ENCODE measurements at regions not wholly inside any gene's neighbourhood (a gene's known extent, or its start where the extent isn't known, plus 50 kb on each side); places are given as distances from the start of the nearest gene placed in this dataset.

- no peak overlapping the region for H3K27ac Mint-ChIP-seq
Measured at GRCh38 chr5:143562935-143563334, 159.4 kb upstream of the NR3C1 start.

More at GRCh38 chr5:143562935-143563334, 159.4 kb upstream of the NR3C1 start:
- Histone ChIP-seq H3K56ac (ENCODE audit: insufficient read length, low read depth, low read length) (no peak overlapping the region), H3T11ph (ENCODE audit: low read length) (no peak overlapping the region), H2BK12ac (ENCODE audit: insufficient read length, low read depth, low read length) (no peak overlapping the region), H4K5ac (ENCODE audit: insufficient read length, low read depth, low read length) (no peak overlapping the region), H3K4ac (ENCODE audit: low read depth, low read length) (no peak overlapping the region), H3K9ac (ENCODE audit: extremely low read depth, insufficient read length, low read length) (no peak overlapping the region), H2AFZ (ENCODE audit: low read length) (no peak overlapping the region), H3K27ac (ENCODE audit: insufficient read length, low read depth, low read length) (no peak overlapping the region), H2AK5ac (ENCODE audit: insufficient read length, low read length) (no peak overlapping the region), H2BK5ac (ENCODE audit: insufficient read length, low read length) (no peak overlapping the region), H3K27me3 (ENCODE audit: insufficient read depth, low read length) (no peaks in the 10 kb centered on the region), H4K20me1 (ENCODE audit: control insufficient read depth, insufficient read depth, insufficient read length) (no peaks in the 10 kb centered on the region), H3K23me2 (ENCODE audit: insufficient read length, low read depth, low read length, poor library complexity, severe bottlenecking) (no peaks in the 10 kb centered on the region), H4K91ac (ENCODE audit: insufficient read length, low read depth, low read length) (no peak overlapping the region), H2BK20ac (ENCODE audit: low read depth, low read length, poor library complexity, severe bottlenecking) (no peak overlapping the region), H3K9me3 (ENCODE audit: control insufficient read depth, low read depth, low read length) (no peaks in the 10 kb centered on the region), H3K4me1 (ENCODE audit: insufficient read depth, low read length) (peaks cover 2% of the 10 kb centered on the region), H2BK15ac (ENCODE audit: low read depth, low read length) (no peak overlapping the region), H3K18ac (ENCODE audit: insufficient read length, low read depth, low read length) (no peak overlapping the region), H3K23ac (ENCODE audit: insufficient read length, low read depth, low read length) (no peak overlapping the region), H2BK120ac (ENCODE audit: low read depth, low read length, poor library complexity, severe bottlenecking) (no peak overlapping the region), H4K8ac (replicated peaks; ENCODE audit: insufficient read length, low read depth, low read length) (no peak overlapping the region), H3K79me1 (ENCODE audit: insufficient read depth, low read depth, low read length, poor library complexity, severe bottlenecking) (no peaks in the 10 kb centered on the region), H3K79me2 (ENCODE audit: insufficient read depth, low read length) (no peaks in the 10 kb centered on the region), H3K14ac (ENCODE audit: insufficient read depth, low read length) (no peak overlapping the region), H3K4me2 (ENCODE audit: insufficient read depth, insufficient read length, low read length) (no peak overlapping the region)
- TF ChIP-seq CTCF (conservative IDR thresholded peaks at IDR 0.05): no peak
- no peak for DNase-seq
- H3K9me3 Mint-ChIP-seq: no peaks in the 10 kb centered on the region
- WGBS (ENCODE audit: extremely low coverage, insufficient read length, low lambda C conversion rate): no CpG with 5 or more reads among the region's 4 CpGs
- H3K4me3 Mint-ChIP-seq: no peak overlapping the region
- H3K36me3 Mint-ChIP-seq (ENCODE audit: insufficient read depth in 1 of 3, low read depth in 3 of 3): no peaks in the 10 kb centered on the region
- H3K4me1 Mint-ChIP-seq: peaks cover 6 to 7% of the 10 kb centered on the region in 2 experiments
- H3K27me3 Mint-ChIP-seq (ENCODE audit: low read depth): no peaks in the 10 kb centered on the region

All from H9 (cell line).